CD14-positive monocyte (primary cell): ENCODE measurements at regions not wholly inside any gene's neighbourhood (a gene's known extent, or its start where the extent isn't known, plus 50 kb on each side); places are given as distances from the start of the nearest gene placed in this dataset.

Source experiments
- DNase-seq, 3 donors: peaks; one replicate each; pipeline ENCODE4 v3.0.0-alpha.2; 2011 to 2022
- H2AFZ ChIP-seq: 2 replicates; pipeline ENCODE4 v1.6.0; 2012; ENCODE audit warnings: mild to moderate bottlenecking, low read depth, low read length, inconsistent platforms; ENCODE audit not compliant: insufficient read depth, poor library complexity, severe bottlenecking
- H3K27ac ChIP-seq, 2 donors: 1 replicate in 1 of 2; 2 replicates in 1 of 2; pipeline ENCODE4 v1.5.1; 2012 to 2013; ENCODE audit warnings: low read length in 2 of 2, control low read depth in 1 of 2, inconsistent platforms in 1 of 2, low read depth in 1 of 2, mild to moderate bottlenecking in 1 of 2
- H3K27me3 ChIP-seq, 2 donors: one replicate each; pipeline versions ENCODE4 v1.6.0 to v1.6.1; 2011 to 2013; ENCODE audit warnings: low read length in 2 of 2; ENCODE audit not compliant: control insufficient read depth in 2 of 2, insufficient read depth in 2 of 2
- H3K36me3 ChIP-seq, 2 donors: replicated peaks in 1 of 2; 1 replicate in 1 of 2; 2 replicates in 1 of 2; pipeline versions ENCODE4 v1.5.1 to v1.6.1; 2012 to 2013; ENCODE audit warnings: low read length in 2 of 2, control low read depth in 1 of 2, inconsistent platforms in 1 of 2, mild to moderate bottlenecking in 1 of 2; ENCODE audit not compliant: insufficient read depth in 2 of 2, control insufficient read depth in 1 of 2
- H3K4me1 ChIP-seq, 2 donors: 1 replicate in 1 of 2; 2 replicates in 1 of 2; pipeline versions ENCODE4 v1.5.1 to v1.6.1; 2012 to 2013; ENCODE audit warnings: low read length in 2 of 2, control low read depth in 1 of 2, inconsistent platforms in 1 of 2, mild to moderate bottlenecking in 1 of 2, moderate library complexity in 1 of 2; ENCODE audit not compliant: insufficient read depth in 2 of 2, control insufficient read depth in 1 of 2
- H3K4me2 ChIP-seq: replicated peaks from 2 replicates; pipeline ENCODE3; 2012; ENCODE audit warnings: low read length, moderate library complexity, mild to moderate bottlenecking; ENCODE audit not compliant: poor library complexity, severe bottlenecking; ENCODE audit errors: extremely low read depth
- H3K4me3 ChIP-seq, 3 experiments: fragments of 200-600 bp in 1 of 3; sonication (generic) in 1 of 3; replicated peaks in 1 of 3; 1 replicate in 2 of 3; 2 replicates in 1 of 3; pipeline ENCODE4 v1.5.1; 2011 to 2013; ENCODE audit warnings: low read length in 3 of 3, mild to moderate bottlenecking in 3 of 3, control low read depth in 2 of 3, low read depth in 2 of 3, inconsistent platforms in 1 of 3, moderate library complexity in 1 of 3
- H3K79me2 ChIP-seq: 2 replicates; pipeline ENCODE4 v1.6.0; 2012; ENCODE audit warnings: mild to moderate bottlenecking, control low read depth, inconsistent platforms, low read length, moderate library complexity; ENCODE audit not compliant: insufficient read depth
- H3K9ac ChIP-seq: 2 replicates; pipeline ENCODE4 v1.6.0; 2017; ENCODE audit warnings: low read length, mild to moderate bottlenecking; ENCODE audit not compliant: insufficient read depth, poor library complexity, severe bottlenecking
- H3K9me3 ChIP-seq, 2 donors: replicated peaks in 1 of 2; 1 replicate in 1 of 2; 2 replicates in 1 of 2; pipeline versions ENCODE4 v1.5.1 to v1.6.1; 2012 to 2013; ENCODE audit warnings: low read length in 2 of 2, control low read depth in 1 of 2; ENCODE audit not compliant: control insufficient read depth in 1 of 2, insufficient read depth in 1 of 2
- H4K20me1 ChIP-seq: 2 replicates; pipeline ENCODE4 v1.6.0; 2012; ENCODE audit warnings: mild to moderate bottlenecking, low read length, control low read depth, moderate library complexity; ENCODE audit not compliant: insufficient read depth
- H3K27ac Mint-ChIP-seq, 7 donors: one replicate each; pipeline ENCODE4 v1.8.0; 2020; ENCODE audit warnings: mild to moderate bottlenecking in 7 of 7, mixed read lengths in 7 of 7, moderate library complexity in 6 of 7, inconsistent platforms in 2 of 7
- H3K27me3 Mint-ChIP-seq, 3 donors: one replicate each; pipeline ENCODE4 v1.8.0; 2021 to 2022; ENCODE audit warnings: low read depth in 3 of 3, mild to moderate bottlenecking in 3 of 3, mixed read lengths in 3 of 3, moderate library complexity in 3 of 3, inconsistent platforms in 1 of 3
- H3K36me3 Mint-ChIP-seq, 2 donors: one replicate each; pipeline ENCODE4 v1.8.0; 2020; ENCODE audit warnings: mixed read lengths in 2 of 2, inconsistent platforms in 1 of 2, mild to moderate bottlenecking in 1 of 2
- H3K4me1 Mint-ChIP-seq: one replicate; pipeline ENCODE4 v1.8.0; 2020; ENCODE audit warnings: mild to moderate bottlenecking, mixed read lengths
- H3K4me3 Mint-ChIP-seq, 2 donors: one replicate each; pipeline ENCODE4 v1.8.0; 2020; ENCODE audit warnings: mild to moderate bottlenecking in 2 of 2, mixed read lengths in 2 of 2, moderate library complexity in 1 of 2
- H3K9me3 Mint-ChIP-seq, 7 donors: one replicate each; pipeline ENCODE4 v1.8.0; 2020 to 2022; ENCODE audit warnings: mixed read lengths in 7 of 7, mild to moderate bottlenecking in 6 of 7, moderate library complexity in 6 of 7, inconsistent platforms in 2 of 7
- WGBS: methylation state at CpG from one replicate; pipeline ENCODE4 v1.1.5; 2013; ENCODE audit warnings: missing lambda C conversion rate; ENCODE audit not compliant: insufficient coverage; 5-methylcytosine and 5-hydroxymethylcytosine counted together
- intact Hi-C, 2 donors: fragments of 100-400 bp; cut with micrococcal nuclease; formaldehyde crosslinking; loops; one replicate each; pipeline versions ENCODE4 v1.15.0 to v1.15.1; 2023
- TF ChIP-seq, protein P1 (sequence below): fragments of 200-600 bp; IDR thresholded peaks from one replicate; pipeline ENCODE4 v1.8.0; 2022; ENCODE audit warnings: antibody characterized with exemption, mild to moderate bottlenecking

DNA sequence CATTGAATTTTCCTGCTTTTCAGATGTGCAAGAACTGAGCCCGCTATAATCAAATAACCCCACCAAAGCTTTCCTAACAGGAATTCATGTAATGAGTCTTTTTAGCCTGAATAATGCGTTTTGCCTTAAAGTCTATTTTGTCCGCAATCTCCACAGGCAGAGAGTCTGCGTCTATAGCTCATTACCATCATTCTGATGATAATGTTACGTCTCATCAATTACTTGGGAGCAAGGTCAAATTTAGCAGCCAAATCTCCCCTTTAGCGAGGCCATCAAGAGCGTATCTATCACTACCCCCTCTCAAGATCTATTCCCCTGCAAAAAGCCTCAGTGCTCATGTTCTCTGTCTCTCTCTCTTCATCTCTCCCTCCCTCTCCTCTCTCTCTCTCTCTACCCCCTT lies 416.1 kb downstream of the ZSWIM6 start:
- Histone ChIP-seq H3K4me2 (no peak overlapping the region), H3K4me1 (no peaks in the 10 kb centered on the region), H3K9ac (no peak overlapping the region), H3K4me3 (no peak overlapping the region), H3K27me3 (no peaks in the 10 kb centered on the region), H3K79me2 (no peaks in the 10 kb centered on the region), H2AFZ (no peak overlapping the region), H3K9me3 (peaks cover 0 to 3% of the 10 kb centered on the region in 2 donors), H3K36me3 (no peaks in the 10 kb centered on the region), H3K27ac (no peak overlapping the region), H4K20me1 (no peaks in the 10 kb centered on the region)
- intact Hi-C loops, result no loop called here
- Mint-ChIP-seq H3K4me1 (no peaks in the 10 kb centered on the region), H3K9me3 (peaks cover 2 to 11% (median 6%) of the 10 kb centered on the region in 7 donors), H3K27me3 (no peaks in the 10 kb centered on the region), H3K27ac (no peak overlapping the region), H3K36me3 (no peaks in the 10 kb centered on the region), H3K4me3 (no peak overlapping the region)
- 98% methylated on average over 7 of the region's 7 CpGs for WGBS
- TF ChIP-seq, protein P1, sequence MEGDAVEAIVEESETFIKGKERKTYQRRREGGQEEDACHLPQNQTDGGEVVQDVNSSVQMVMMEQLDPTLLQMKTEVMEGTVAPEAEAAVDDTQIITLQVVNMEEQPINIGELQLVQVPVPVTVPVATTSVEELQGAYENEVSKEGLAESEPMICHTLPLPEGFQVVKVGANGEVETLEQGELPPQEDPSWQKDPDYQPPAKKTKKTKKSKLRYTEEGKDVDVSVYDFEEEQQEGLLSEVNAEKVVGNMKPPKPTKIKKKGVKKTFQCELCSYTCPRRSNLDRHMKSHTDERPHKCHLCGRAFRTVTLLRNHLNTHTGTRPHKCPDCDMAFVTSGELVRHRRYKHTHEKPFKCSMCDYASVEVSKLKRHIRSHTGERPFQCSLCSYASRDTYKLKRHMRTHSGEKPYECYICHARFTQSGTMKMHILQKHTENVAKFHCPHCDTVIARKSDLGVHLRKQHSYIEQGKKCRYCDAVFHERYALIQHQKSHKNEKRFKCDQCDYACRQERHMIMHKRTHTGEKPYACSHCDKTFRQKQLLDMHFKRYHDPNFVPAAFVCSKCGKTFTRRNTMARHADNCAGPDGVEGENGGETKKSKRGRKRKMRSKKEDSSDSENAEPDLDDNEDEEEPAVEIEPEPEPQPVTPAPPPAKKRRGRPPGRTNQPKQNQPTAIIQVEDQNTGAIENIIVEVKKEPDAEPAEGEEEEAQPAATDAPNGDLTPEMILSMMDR, result no peak
- no peak for DNase-seq

DNA sequence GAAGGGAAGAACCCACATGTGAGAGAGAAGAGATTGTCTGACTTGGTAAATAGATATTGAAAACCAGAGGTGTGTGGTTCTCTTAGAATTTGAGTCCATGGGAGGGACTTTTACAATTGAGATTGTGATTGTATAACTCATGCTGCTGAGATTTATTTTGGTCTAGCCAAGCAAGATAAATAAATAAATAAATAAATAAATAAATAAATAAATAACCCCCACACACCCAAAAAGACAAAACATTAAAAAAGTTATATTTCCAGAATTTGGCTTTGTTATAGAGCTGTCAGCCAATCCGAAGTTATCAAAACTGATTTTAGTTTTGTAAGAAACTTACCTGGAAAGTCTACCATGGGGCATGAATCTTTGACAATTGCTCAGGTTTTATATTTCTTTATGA lies 416.6 kb downstream of the ZSWIM6 start:
- H3K27me3 ChIP-seq, result no peaks in the 10 kb centered on the region
- TF ChIP-seq, protein P1, result no peak
- H3K36me3 ChIP-seq, result no peaks in the 10 kb centered on the region
- H3K79me2 ChIP-seq, result no peaks in the 10 kb centered on the region
- no peak overlapping the region for H3K4me3 ChIP-seq
- H3K4me3 Mint-ChIP-seq, result no peak overlapping the region
- no peak overlapping the region for H2AFZ ChIP-seq
- WGBS, result no CpG with 5 or more reads among the region's 1 CpG
- no peaks in the 10 kb centered on the region for H4K20me1 ChIP-seq
- DNase-seq, result no peak
- peaks cover 0 to 3% of the 10 kb centered on the region in 2 donors for H3K9me3 ChIP-seq
- H3K27me3 Mint-ChIP-seq, result no peaks in the 10 kb centered on the region
- no peak overlapping the region for H3K27ac ChIP-seq
- no peaks in the 10 kb centered on the region for H3K36me3 Mint-ChIP-seq
- H3K4me1 ChIP-seq, result no peaks in the 10 kb centered on the region
- H3K9me3 Mint-ChIP-seq, result peaks cover 2 to 11% (median 6%) of the 10 kb centered on the region in 7 donors
- H3K4me1 Mint-ChIP-seq, result no peaks in the 10 kb centered on the region
- intact Hi-C loops, result no loop called here
- H3K4me2 ChIP-seq, result no peak overlapping the region
- no peak overlapping the region for H3K27ac Mint-ChIP-seq
- no peak overlapping the region for H3K9ac ChIP-seq
